Neural cell (in vitro differentiated cells): ENCODE measurements at regions not wholly inside any gene's neighbourhood (a gene's known extent, or its start where the extent isn't known, plus 50 kb on each side); places are given as distances from the start of the nearest gene placed in this dataset.
"Not testable (repeated sequence)": the region's sequence is repeated elsewhere in the genome, so short reads cannot be mapped to it uniquely, and the experiment has no call there.

Experiments used
- H2AFZ ChIP-seq: fragments of 200-600, 300-800 bp; sonication (generic), shearing (Covaris generic); 2 replicates; pipeline ENCODE4 v1.6.0; 2014; ENCODE audit warnings: low read depth, mild to moderate bottlenecking, antibody characterized with exemption, low read length, moderate library complexity
- H3F3A ChIP-seq: fragments of 200-600 bp; shearing (Covaris generic); 2 replicates; pipeline ENCODE4 v1.6.1; 2016; ENCODE audit warnings: mild to moderate bottlenecking, moderate library complexity, mixed read lengths, antibody characterized with exemption, low read length; ENCODE audit not compliant: insufficient read depth, poor library complexity, severe bottlenecking
- H3K27ac ChIP-seq: fragments of 200-600, 300-800 bp; sonication (generic), shearing (Covaris generic); 2 replicates; pipeline ENCODE4 v1.5.1; 2014; ENCODE audit warnings: mild to moderate bottlenecking, low read length, moderate library complexity
- H3K27me3 ChIP-seq: fragments of 300-800, 200-600 bp; sonication (generic), shearing (Covaris generic); 2 replicates; pipeline ENCODE4 v1.6.0; 2014; ENCODE audit warnings: mild to moderate bottlenecking, low read depth, low read length, moderate library complexity; ENCODE audit not compliant: insufficient read depth
- H3K36me3 ChIP-seq: fragments of 300-800, 200-600 bp; sonication (generic), shearing (Covaris generic); 2 replicates; pipeline ENCODE4 v1.5.1; 2014; ENCODE audit warnings: mild to moderate bottlenecking, antibody characterized with exemption, low read length, moderate library complexity; ENCODE audit not compliant: insufficient read depth
- H3K4me2 ChIP-seq: fragments of 300-800, 200-600 bp; sonication (generic), shearing (Covaris generic); 2 replicates; pipeline ENCODE4 v1.6.0; 2014; ENCODE audit warnings: mild to moderate bottlenecking, low read length
- H3K4me3 ChIP-seq: fragments of 300-800, 200-600 bp; sonication (generic), shearing (Covaris generic); 2 replicates; pipeline ENCODE4 v1.5.1; 2014; ENCODE audit warnings: mild to moderate bottlenecking, low read length, moderate library complexity
- H3K79me2 ChIP-seq: fragments of 200-600 bp; shearing (Covaris generic); replicated peaks from 2 replicates; pipeline ENCODE4 v1.6.0; 2014; ENCODE audit warnings: mild to moderate bottlenecking, low read length, moderate library complexity; ENCODE audit not compliant: insufficient read depth
- H3K9ac ChIP-seq: fragments of 300-800, 200-600 bp; sonication (generic), shearing (Covaris generic); 2 replicates; pipeline ENCODE4 v1.6.1; 2016; ENCODE audit warnings: mild to moderate bottlenecking, low read length, mixed read lengths
- H3K9me2 ChIP-seq: fragments of 200-600 bp; shearing (Covaris generic); 2 replicates; pipeline ENCODE4 v1.6.1; 2016; ENCODE audit warnings: mild to moderate bottlenecking, low read length, mixed read lengths; ENCODE audit not compliant: insufficient read depth
- H3K9me3 ChIP-seq: fragments of 200-600, 300-800 bp; sonication (generic), shearing (Covaris generic); 2 replicates; pipeline ENCODE4 v1.6.1; 2016; ENCODE audit warnings: mild to moderate bottlenecking, mixed run types, low read length, moderate library complexity, mixed read lengths
- H4K20me1 ChIP-seq: fragments of 200-600 bp; shearing (Covaris generic); 2 replicates; pipeline ENCODE4 v1.6.1; 2016; ENCODE audit warnings: mild to moderate bottlenecking, mixed run types; ENCODE audit not compliant: insufficient read depth
- CTCF ChIP-seq: fragments of 450-650 bp; IDR thresholded peaks from 2 replicates; pipeline ENCODE4 v1.5.1; 2014; ENCODE audit warnings: antibody characterized with exemption, mild to moderate bottlenecking, moderate library complexity; ENCODE audit not compliant: poor library complexity, severe bottlenecking
- EP300 ChIP-seq: fragments of 450-650 bp; conservative IDR thresholded peaks from 2 replicates; pipeline ENCODE4 v1.6.1; 2014; ENCODE audit warnings: antibody characterized with exemption, mild to moderate bottlenecking, moderate library complexity; ENCODE audit not compliant: poor library complexity, severe bottlenecking
- EZH2 ChIP-seq: fragments of 200-600, 300-800 bp; shearing (Covaris generic), sonication (generic); IDR thresholded peaks from 2 replicates; pipeline ENCODE4 v1.6.1; 2014; ENCODE audit warnings: antibody characterized with exemption, low read length, borderline replicate concordance, mild to moderate bottlenecking; ENCODE audit not compliant: insufficient read depth, poor library complexity, severe bottlenecking
- MXI1 ChIP-seq: fragments of 450-650 bp; conservative IDR thresholded peaks from 2 replicates; pipeline ENCODE4 v1.6.1; 2014; ENCODE audit warnings: antibody characterized with exemption, mild to moderate bottlenecking; ENCODE audit not compliant: poor library complexity, severe bottlenecking
- POLR2AphosphoS5 ChIP-seq: IDR thresholded peaks from 2 replicates; pipeline ENCODE4 v1.6.1; 2012
- RAD21 ChIP-seq: fragments of 450-650 bp; conservative IDR thresholded peaks from 2 replicates; pipeline ENCODE4 v1.6.1; 2014; ENCODE audit warnings: antibody characterized with exemption, mild to moderate bottlenecking, moderate library complexity
- REST ChIP-seq: IDR thresholded peaks from 2 replicates; pipeline ENCODE4 v1.6.1; 2012; ENCODE audit warnings: borderline replicate concordance
- SMC3 ChIP-seq: fragments of 450-650 bp; conservative IDR thresholded peaks from 2 replicates; pipeline ENCODE4 v1.6.1; 2014; ENCODE audit warnings: antibody characterized with exemption, mild to moderate bottlenecking, moderate library complexity; ENCODE audit not compliant: poor library complexity
- TAF1 ChIP-seq: IDR thresholded peaks from 2 replicates; pipeline ENCODE4 v1.6.1; 2012; ENCODE audit warnings: low read depth

GRCh38 chr18:30674596-30674995 is 367.9 kb downstream of the DSC3 start:
- no peak for TF ChIP-seq SMC3
- no peak overlapping the region for H2AFZ ChIP-seq

GRCh38 chr18:30672439-30672838 is 370.1 kb downstream of the DSC3 start:
- H3K27ac ChIP-seq, H3K9me3 ChIP-seq, H3F3A ChIP-seq, H4K20me1 ChIP-seq, H3K79me2 ChIP-seq, H3K4me3 ChIP-seq, H3K4me2 ChIP-seq, H3K36me3 ChIP-seq, H3K9me2 ChIP-seq, H3K9ac ChIP-seq, H3K27me3 ChIP-seq, H2AFZ ChIP-seq: not testable (repeated sequence)

More at GRCh38 chr18:30674596-30674995, 367.9 kb downstream of the DSC3 start:
- Histone ChIP-seq H3K36me3 (no peaks in the 10 kb centered on the region), H3K9me3 (no peaks in the 10 kb centered on the region), H3K4me3 (no peak overlapping the region), H3K27ac (no peak overlapping the region), H3K4me2 (no peak overlapping the region), H3K9ac (no peak overlapping the region), H3K79me2 (no peaks in the 10 kb centered on the region), H3F3A (no peaks in the 10 kb centered on the region), H4K20me1 (no peaks in the 10 kb centered on the region), H3K9me2 (no peaks in the 10 kb centered on the region), H3K27me3 (no peaks in the 10 kb centered on the region)

- no peak overlapping the region for H3K9ac ChIP-seq
- H3K27ac ChIP-seq = no peak overlapping the region
- TF ChIP-seq REST (no peak), EP300 (no peak), RAD21 (no peak), POLR2AphosphoS5 (no peak), TAF1 (no peak), SMC3 (no peak), EZH2 (no peak), CTCF (no peak), MXI1 (no peak)
- H4K20me1 ChIP-seq = no peaks in the 10 kb centered on the region
- H3K9me3 ChIP-seq = no peaks in the 10 kb centered on the region
- H3K4me3 ChIP-seq = no peak overlapping the region
- H3F3A ChIP-seq = no peaks in the 10 kb centered on the region
- no peaks in the 10 kb centered on the region for H3K27me3 ChIP-seq
- H3K36me3 ChIP-seq = no peaks in the 10 kb centered on the region
- H3K4me2 ChIP-seq = no peak overlapping the region
- no peaks in the 10 kb centered on the region for H3K9me2 ChIP-seq
- no peaks in the 10 kb centered on the region for H3K79me2 ChIP-seq
- H2AFZ ChIP-seq = no peak overlapping the region
Observed at GRCh38 chr18:30658306-30658705, 384.2 kb downstream of the DSC3 start.
